NCI-H1048 (cell line): ENCODE measurements at regions not wholly inside any gene's neighbourhood (a gene's known extent, or its start where the extent isn't known, plus 50 kb on each side); places are given as distances from the start of the nearest gene placed in this dataset.
A peak's percentile ranks its signal among the peaks of the same experiment; 100 is the strongest.
"Not testable (repeated sequence)": the region's sequence is repeated elsewhere in the genome, so short reads cannot be mapped to it uniquely, and the experiment has no call there.

Experiments used
- DNase-seq: peaks from one replicate; lab custom pipeline; 2025; lab: John Stamatoyannopoulos, UW

GRCh38 chr9:33623658-33624586, 99.9 kb downstream of the ANKRD18B start:
- peak; percentile 9 for DNase-seq

- DNase-seq, result not testable (repeated sequence)
Observed at GRCh38 chr9:33628318-33628717, 104.3 kb downstream of the ANKRD18B start.

- DNase-seq, result no peak
Observed at GRCh38 chr9:33628865-33629410, 104.9 kb downstream of the ANKRD18B start.

GRCh38 chr9:33633636-33634035, 109.6 kb downstream of the ANKRD18B start:
- DNase-seq, result no peak

GRCh38 chr9:33637881-33638280, 113.8 kb downstream of the ANKRD18B start:
- no peak for DNase-seq

- DNase-seq, result no peak
Observed at GRCh38 chr9:33638391-33638915, 114.4 kb downstream of the ANKRD18B start.

GRCh38 chr9:33645706-33646105, 121.7 kb downstream of the ANKRD18B start:
- no peak for DNase-seq

GRCh38 chr9:33649463-33649862, 125.4 kb downstream of the ANKRD18B start:
- no peak for DNase-seq

GRCh38 chr9:33651125-33651524, 127.1 kb downstream of the ANKRD18B start:
- no peak for DNase-seq

GRCh38 chr9:33659921-33660320, 135.4 kb upstream of the PRSS3 start:
- DNase-seq, result no peak

GRCh38 chr9:33660772-33661171, 134.6 kb upstream of the PRSS3 start:
- no peak for DNase-seq

- DNase-seq, result no peak
Observed at GRCh38 chr9:33661176-33661575, 134.2 kb upstream of the PRSS3 start.

GRCh38 chr9:33662871-33663270, 132.5 kb upstream of the PRSS3 start:
- no peak for DNase-seq

- not testable (repeated sequence) for DNase-seq
Observed at GRCh38 chr9:33676194-33676745, 119.1 kb upstream of the PRSS3 start.

GRCh38 chr9:33676746-33677505, 118.4 kb upstream of the PRSS3 start:
- no peak for DNase-seq

- DNase-seq, result no peak
Observed at GRCh38 chr9:33677506-33677809, 117.9 kb upstream of the PRSS3 start.

GRCh38 chr9:33677961-33678360, 117.4 kb upstream of the PRSS3 start:
- no peak for DNase-seq

- DNase-seq, result no peak
Observed at GRCh38 chr9:33682551-33682950, 112.8 kb upstream of the PRSS3 start.

- no peak for DNase-seq
Observed at GRCh38 chr9:33684831-33685230, 110.5 kb upstream of the PRSS3 start.

GRCh38 chr9:33686942-33687341, 108.4 kb upstream of the PRSS3 start:
- DNase-seq, result no peak

- no peak for DNase-seq
Observed at GRCh38 chr9:33687779-33688178, 107.6 kb upstream of the PRSS3 start.

GRCh38 chr9:33690143-33690933, 105.0 kb upstream of the PRSS3 start:
- DNase-seq, result no peak
